Mesendoderm (in vitro differentiated cells): ENCODE measurements at regions not wholly inside any gene's neighbourhood (a gene's known extent, or its start where the extent isn't known, plus 50 kb on each side); places are given as distances from the start of the nearest gene placed in this dataset.
"Not testable (repeated sequence)": the region's sequence is repeated elsewhere in the genome, so short reads cannot be mapped to it uniquely, and the experiment has no call there.

Experiments
- DNase-seq: peaks from one replicate; pipeline ENCODE4 v3.0.0; 2013
- H2AK5ac ChIP-seq: 2 replicates; pipeline ENCODE4 v1.6.1; 2013; ENCODE audit warnings: low read length, inconsistent platforms
- H2BK120ac ChIP-seq: 2 replicates; pipeline ENCODE4 v1.6.1; 2013; ENCODE audit warnings: low read depth, mild to moderate bottlenecking, low read length, moderate library complexity, mixed read lengths
- H2BK15ac ChIP-seq: replicated peaks from 2 replicates; pipeline ENCODE4 v1.6.1; 2013; ENCODE audit warnings: low read depth, mild to moderate bottlenecking, moderate library complexity
- H2BK5ac ChIP-seq: 2 replicates; pipeline ENCODE4 v1.6.1; 2013; ENCODE audit warnings: low read length, inconsistent platforms
- H3K18ac ChIP-seq: 2 replicates; pipeline ENCODE4 v1.6.1; 2013; ENCODE audit warnings: mild to moderate bottlenecking, low read length, mixed read lengths
- H3K23ac ChIP-seq: one replicate; pipeline ENCODE4 v1.6.1; 2013; ENCODE audit warnings: low read length
- H3K27ac ChIP-seq: 2 replicates; pipeline ENCODE4 v1.5.1; 2013; ENCODE audit warnings: low read depth, mild to moderate bottlenecking, inconsistent platforms, low read length, moderate library complexity
- H3K27me3 ChIP-seq: 2 replicates; pipeline ENCODE4 v1.6.1; 2013; ENCODE audit warnings: low read length, control low read depth, mild to moderate bottlenecking, inconsistent platforms; ENCODE audit not compliant: insufficient read depth, poor library complexity
- H3K36me3 ChIP-seq: 2 replicates; pipeline ENCODE4 v1.6.1; 2013; ENCODE audit warnings: low read length, inconsistent platforms; ENCODE audit not compliant: control insufficient read depth, insufficient read depth
- H3K4ac ChIP-seq: one replicate; pipeline ENCODE4 v1.6.1; 2013; ENCODE audit warnings: low read depth, mild to moderate bottlenecking, low read length, moderate library complexity
- H3K4me1 ChIP-seq: 2 replicates; pipeline ENCODE4 v1.6.1; 2013; ENCODE audit warnings: low read depth, low read length, inconsistent platforms; ENCODE audit not compliant: control insufficient read depth
- H3K4me2 ChIP-seq: 2 replicates; pipeline ENCODE4 v1.6.1; 2013; ENCODE audit warnings: low read length
- H3K4me3 ChIP-seq: 2 replicates; pipeline ENCODE4 v1.5.1; 2013; ENCODE audit warnings: mild to moderate bottlenecking, low read length
- H3K56ac ChIP-seq: one replicate; pipeline ENCODE4 v1.6.1; 2013; ENCODE audit warnings: low read length
- H3K79me1 ChIP-seq: 2 replicates; pipeline ENCODE4 v1.6.1; 2013; ENCODE audit warnings: low read length, inconsistent platforms
- H3K79me2 ChIP-seq: 2 replicates; pipeline ENCODE4 v1.6.1; 2013; ENCODE audit warnings: mild to moderate bottlenecking, low read length; ENCODE audit not compliant: control insufficient read depth, insufficient read depth
- H3K9ac ChIP-seq: 2 replicates; pipeline ENCODE4 v1.6.1; 2013; ENCODE audit warnings: low read length, inconsistent platforms
- H4K5ac ChIP-seq: one replicate; pipeline ENCODE4 v1.6.1; 2013; ENCODE audit warnings: low read length
- H4K8ac ChIP-seq: one replicate; pipeline ENCODE4 v1.6.1; 2013; ENCODE audit warnings: low read depth, mild to moderate bottlenecking, control low read depth, low read length, moderate library complexity
- WGBS: extraction: QIAGEN DNeasy Blood & Tissue Kit; methylation state at CpG from one replicate; pipeline ENCODE4 v1.1.7; 2013; ENCODE audit warnings: low lambda C conversion rate, missing lambda C conversion rate; ENCODE audit not compliant: insufficient coverage; ENCODE audit errors: extremely low coverage; 5-methylcytosine and 5-hydroxymethylcytosine counted together

DNA sequence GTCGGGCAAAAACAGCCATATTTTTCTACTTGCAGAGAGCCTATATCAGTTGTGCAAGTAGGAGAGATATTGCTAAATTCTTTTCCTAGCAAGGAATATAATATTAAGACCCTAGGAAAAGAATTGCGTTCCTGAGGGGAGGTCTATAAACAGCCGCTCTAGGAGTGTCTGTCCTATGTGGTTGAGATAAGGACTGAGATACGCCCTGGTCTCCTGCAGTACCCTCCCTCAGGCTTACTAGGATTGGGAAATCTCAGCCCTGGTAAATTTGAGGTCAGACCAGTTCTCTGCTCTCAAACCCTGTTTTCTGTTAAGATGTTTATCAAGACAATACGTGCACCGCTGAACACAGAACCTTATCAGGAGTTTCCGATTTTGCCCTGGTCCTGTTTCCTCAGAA is 250.1 kb upstream of the WDFY3 start:
- not testable (repeated sequence) for H3K56ac ChIP-seq

GRCh38 chr4:85218756-85219155 is 252.3 kb upstream of the WDFY3 start:
- no peak overlapping the region for H2AK5ac ChIP-seq
- no peaks in the 10 kb centered on the region for H3K4me1 ChIP-seq
- H2BK15ac ChIP-seq, result no peak overlapping the region
- no peak overlapping the region for H2BK5ac ChIP-seq
- no peaks in the 10 kb centered on the region for H3K79me1 ChIP-seq
- H3K9ac ChIP-seq, result no peak overlapping the region
- no peak overlapping the region for H3K4ac ChIP-seq
- H3K27ac ChIP-seq, result no peak overlapping the region
- no peak overlapping the region for H4K5ac ChIP-seq
- H3K79me2 ChIP-seq, result no peaks in the 10 kb centered on the region
- no peak overlapping the region for H3K18ac ChIP-seq
- no peak overlapping the region for H3K4me2 ChIP-seq
- no peaks in the 10 kb centered on the region for H3K27me3 ChIP-seq
- no peak overlapping the region for H3K56ac ChIP-seq
- no peaks in the 10 kb centered on the region for H3K36me3 ChIP-seq
- no peak overlapping the region for H4K8ac ChIP-seq
- H2BK120ac ChIP-seq, result no peak overlapping the region
- DNase-seq, result no peak
- no peak overlapping the region for H3K23ac ChIP-seq
- no peak overlapping the region for H3K4me3 ChIP-seq
- no CpG with 5 or more reads among the region's 1 CpG for WGBS

More for the DNA sequence above, 250.1 kb upstream of the WDFY3 start:
- H3K9ac ChIP-seq, H3K23ac ChIP-seq, H2BK5ac ChIP-seq, H3K4me1 ChIP-seq, H3K79me2 ChIP-seq, H3K4me2 ChIP-seq, H4K8ac ChIP-seq, H3K4me3 ChIP-seq, H2AK5ac ChIP-seq, H3K18ac ChIP-seq, H3K79me1 ChIP-seq, H2BK15ac ChIP-seq, H3K4ac ChIP-seq, H3K36me3 ChIP-seq, H4K5ac ChIP-seq, H3K27ac ChIP-seq, H2BK120ac ChIP-seq, H3K27me3 ChIP-seq: not testable (repeated sequence)
- DNase-seq, result peak; percentile 1
- WGBS, result no CpG with 5 or more reads among the region's 7 CpGs

GRCh38 chr4:85221606-85222005 is 253.3 kb upstream of the ARHGAP24 start:
- Histone ChIP-seq H3K4me3 (no peak overlapping the region), H2BK5ac (no peak overlapping the region), H2BK120ac (no peak overlapping the region), H3K23ac (no peak overlapping the region), H3K4ac (no peak overlapping the region), H3K9ac (no peak overlapping the region), H3K79me1 (no peaks in the 10 kb centered on the region), H3K18ac (no peak overlapping the region), H4K8ac (no peak overlapping the region), H2AK5ac (no peak overlapping the region), H2BK15ac (no peak overlapping the region), H3K36me3 (no peaks in the 10 kb centered on the region), H4K5ac (no peak overlapping the region), H3K4me1 (no peaks in the 10 kb centered on the region), H3K27ac (no peak overlapping the region), H3K27me3 (no peaks in the 10 kb centered on the region), H3K79me2 (no peaks in the 10 kb centered on the region), H3K4me2 (no peak overlapping the region), H3K56ac (no peak overlapping the region)
- WGBS, result no CpG with 5 or more reads among the region's 2 CpGs
- no peak for DNase-seq

DNA sequence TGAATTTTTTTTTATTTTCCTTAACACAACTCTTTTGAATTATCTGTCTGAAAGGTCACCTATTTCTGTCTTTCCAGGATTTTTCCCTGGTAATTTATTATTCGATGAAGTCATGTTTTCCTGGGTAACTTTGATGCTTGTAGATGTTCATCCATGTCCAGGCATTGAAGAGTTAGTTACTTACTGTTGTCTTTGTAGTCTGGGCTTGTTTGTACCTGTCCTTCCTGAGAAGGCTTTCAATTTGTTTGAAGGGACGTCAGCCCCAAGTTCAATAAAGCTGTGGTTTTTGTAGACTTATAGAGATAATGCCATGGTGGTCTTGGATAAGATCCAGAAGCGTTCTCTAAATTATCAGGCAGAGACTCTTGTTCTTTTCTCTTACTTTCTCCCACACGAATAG is 252.4 kb upstream of the ARHGAP24 start:
- no peak overlapping the region for H2BK120ac ChIP-seq
- H4K5ac ChIP-seq, result no peak overlapping the region
- no peak overlapping the region for H4K8ac ChIP-seq
- H3K79me1 ChIP-seq, result no peaks in the 10 kb centered on the region
- H3K27ac ChIP-seq, result no peak overlapping the region
- no peaks in the 10 kb centered on the region for H3K4me1 ChIP-seq
- no peak overlapping the region for H2BK5ac ChIP-seq
- H3K4me2 ChIP-seq, result no peak overlapping the region
- H3K27me3 ChIP-seq, result no peaks in the 10 kb centered on the region
- no peak overlapping the region for H3K56ac ChIP-seq
- H3K9ac ChIP-seq, result no peak overlapping the region
- H3K23ac ChIP-seq, result no peak overlapping the region
- no peak overlapping the region for H2AK5ac ChIP-seq
- H3K79me2 ChIP-seq, result no peaks in the 10 kb centered on the region
- H3K36me3 ChIP-seq, result no peaks in the 10 kb centered on the region
- no peak for DNase-seq
- H2BK15ac ChIP-seq, result no peak overlapping the region
- no CpG with 5 or more reads among the region's 4 CpGs for WGBS
- H3K4ac ChIP-seq, result no peak overlapping the region
- H3K4me3 ChIP-seq, result no peak overlapping the region
- H3K18ac ChIP-seq, result no peak overlapping the region

GRCh38 chr4:85228264-85228663 is 246.7 kb upstream of the ARHGAP24 start:
- no peak overlapping the region for H4K8ac ChIP-seq
- H3K56ac ChIP-seq, result no peak overlapping the region
- no peak overlapping the region for H3K4me2 ChIP-seq
- no peak overlapping the region for H3K9ac ChIP-seq
- no peaks in the 10 kb centered on the region for H3K79me1 ChIP-seq
- H3K27me3 ChIP-seq, result no peaks in the 10 kb centered on the region
- no peak overlapping the region for H2AK5ac ChIP-seq
- H3K4me3 ChIP-seq, result no peak overlapping the region
- peak; percentile 16 for DNase-seq
- H3K27ac ChIP-seq, result no peak overlapping the region
- H3K23ac ChIP-seq, result no peak overlapping the region
- H2BK5ac ChIP-seq, result no peak overlapping the region
- no CpG with 5 or more reads among the region's 2 CpGs for WGBS
- H3K4me1 ChIP-seq, result no peaks in the 10 kb centered on the region
- H4K5ac ChIP-seq, result no peak overlapping the region
- no peaks in the 10 kb centered on the region for H3K79me2 ChIP-seq
- no peak overlapping the region for H3K18ac ChIP-seq
- H2BK15ac ChIP-seq, result no peak overlapping the region
- H3K4ac ChIP-seq, result no peak overlapping the region
- H2BK120ac ChIP-seq, result no peak overlapping the region
- H3K36me3 ChIP-seq, result no peaks in the 10 kb centered on the region

- no peak overlapping the region for H2AK5ac ChIP-seq
- no peak overlapping the region for H3K4me3 ChIP-seq
- H3K9ac ChIP-seq, result no peak overlapping the region
- H3K4me2 ChIP-seq, result no peak overlapping the region
- H3K27me3 ChIP-seq, result no peaks in the 10 kb centered on the region
- H3K56ac ChIP-seq, result no peak overlapping the region
- no peak overlapping the region for H2BK120ac ChIP-seq
- H3K79me2 ChIP-seq, result no peaks in the 10 kb centered on the region
- H3K27ac ChIP-seq, result no peak overlapping the region
- H3K18ac ChIP-seq, result no peak overlapping the region
- no CpG with 5 or more reads among the region's 3 CpGs for WGBS
- no peak overlapping the region for H2BK5ac ChIP-seq
- H3K4me1 ChIP-seq, result no peaks in the 10 kb centered on the region
- no peak for DNase-seq
- H4K5ac ChIP-seq, result no peak overlapping the region
- H3K36me3 ChIP-seq, result no peaks in the 10 kb centered on the region
- no peaks in the 10 kb centered on the region for H3K79me1 ChIP-seq
- no peak overlapping the region for H3K23ac ChIP-seq
- no peak overlapping the region for H4K8ac ChIP-seq
- no peak overlapping the region for H3K4ac ChIP-seq
- H2BK15ac ChIP-seq, result no peak overlapping the region
These were observed 241.4 kb upstream of the ARHGAP24 start for GRCh38 chr4:85233516-85233915.
